IPS-NIHi7 (cell line): ENCODE measurements at regions not wholly inside any gene's neighbourhood (a gene's known extent, or its start where the extent isn't known, plus 50 kb on each side); places are given as distances from the start of the nearest gene placed in this dataset.
A peak's percentile ranks its signal among the peaks of the same experiment; 100 is the strongest.

ENCODE experiments used
- DNase-seq: peaks from one replicate; pipeline ENCODE4 v3.0.0; 2012; ENCODE audit warnings: mixed read lengths; ENCODE audit errors: extremely low spot score

DNA sequence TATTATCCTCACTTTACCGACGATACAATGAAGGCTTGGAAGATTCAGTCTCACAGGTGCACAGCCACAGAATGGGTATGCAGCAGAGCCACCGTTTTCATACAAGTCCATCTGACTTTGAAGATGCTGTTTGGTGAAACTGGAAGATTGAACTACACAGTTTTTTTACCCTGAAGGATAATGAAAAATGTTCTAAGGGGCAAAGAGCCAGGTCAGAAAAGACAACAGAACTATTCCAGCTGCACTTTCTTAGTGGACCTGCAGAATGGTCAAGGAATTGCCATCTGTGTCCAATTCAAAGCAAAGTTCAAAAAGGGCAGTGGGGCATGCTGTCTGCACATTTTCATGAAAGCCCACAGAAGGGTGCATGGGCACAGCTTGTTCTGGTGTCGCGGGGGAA lies 127.6 kb upstream of the PDZRN3 start:
- no peak for DNase-seq

DNA sequence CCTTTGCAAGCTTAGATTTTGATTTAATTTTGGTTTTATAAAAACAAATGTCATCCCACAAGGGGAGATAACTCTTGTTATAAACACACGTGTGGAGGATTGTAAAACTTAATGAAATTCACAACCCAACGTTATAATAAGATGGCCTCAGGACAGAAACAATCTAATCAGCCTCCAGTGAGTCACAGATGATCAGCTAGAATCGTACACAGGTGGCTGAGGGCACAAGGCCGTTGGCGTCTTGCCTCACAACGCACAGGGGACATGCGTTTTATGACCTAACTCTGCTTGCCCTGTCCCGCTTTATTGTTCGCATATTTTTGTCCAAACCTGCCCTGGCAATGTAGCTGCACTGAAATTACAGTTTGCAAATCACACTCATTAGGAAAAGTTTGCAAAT lies 121.9 kb upstream of the PDZRN3 start:
- DNase-seq = no peak

DNA sequence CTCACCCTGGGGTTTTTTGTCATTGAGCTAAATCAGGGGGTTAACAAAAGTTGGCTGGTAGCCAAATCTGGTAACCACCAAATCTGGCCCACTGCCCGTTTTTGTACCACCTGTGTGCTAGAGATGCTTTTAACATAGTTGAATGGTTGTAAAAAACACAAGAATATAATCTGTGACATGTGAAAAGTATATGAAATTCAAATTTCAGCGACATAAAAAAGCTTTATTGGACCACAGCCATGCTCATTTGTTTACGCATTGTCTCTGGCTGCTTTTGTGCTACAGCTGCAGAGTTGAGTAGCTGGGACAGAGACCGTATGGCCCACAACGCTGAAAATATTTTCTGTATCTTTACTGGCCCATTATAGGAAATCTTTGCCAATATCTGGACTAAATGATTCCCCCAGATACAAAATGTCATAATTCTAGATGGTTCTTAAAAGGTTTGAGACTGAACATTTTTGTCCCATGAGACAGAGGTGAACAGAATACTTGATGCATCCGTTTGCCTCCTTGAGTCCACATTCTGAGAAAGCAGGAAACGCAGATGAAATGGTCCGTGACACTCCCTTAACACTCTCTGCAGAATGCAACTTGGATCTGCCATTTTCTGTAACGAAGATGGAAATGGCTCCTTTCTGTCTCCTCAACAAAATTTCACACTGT lies 120.9 kb upstream of the PDZRN3 start:
- DNase-seq = no peak

DNA sequence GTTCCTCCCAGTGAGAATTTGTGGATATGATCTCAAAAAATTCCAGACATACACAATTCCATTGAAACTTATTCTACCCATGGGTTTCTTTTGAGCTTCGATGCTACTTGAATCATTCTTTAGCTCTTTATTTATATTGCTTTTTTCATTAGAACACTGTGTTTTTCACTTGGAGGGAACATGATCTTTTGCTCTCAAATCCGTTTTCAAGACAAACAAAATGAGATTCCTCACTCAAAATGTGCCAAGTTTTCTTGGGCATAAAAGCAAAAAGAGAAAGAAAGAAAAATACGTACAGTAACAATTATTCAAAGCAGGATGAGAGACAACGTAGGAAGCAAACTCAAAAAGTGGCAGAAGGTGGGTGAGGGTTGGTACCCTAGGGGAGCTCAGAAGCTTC lies 118.8 kb upstream of the PDZRN3 start:
- DNase-seq = no peak

DNA sequence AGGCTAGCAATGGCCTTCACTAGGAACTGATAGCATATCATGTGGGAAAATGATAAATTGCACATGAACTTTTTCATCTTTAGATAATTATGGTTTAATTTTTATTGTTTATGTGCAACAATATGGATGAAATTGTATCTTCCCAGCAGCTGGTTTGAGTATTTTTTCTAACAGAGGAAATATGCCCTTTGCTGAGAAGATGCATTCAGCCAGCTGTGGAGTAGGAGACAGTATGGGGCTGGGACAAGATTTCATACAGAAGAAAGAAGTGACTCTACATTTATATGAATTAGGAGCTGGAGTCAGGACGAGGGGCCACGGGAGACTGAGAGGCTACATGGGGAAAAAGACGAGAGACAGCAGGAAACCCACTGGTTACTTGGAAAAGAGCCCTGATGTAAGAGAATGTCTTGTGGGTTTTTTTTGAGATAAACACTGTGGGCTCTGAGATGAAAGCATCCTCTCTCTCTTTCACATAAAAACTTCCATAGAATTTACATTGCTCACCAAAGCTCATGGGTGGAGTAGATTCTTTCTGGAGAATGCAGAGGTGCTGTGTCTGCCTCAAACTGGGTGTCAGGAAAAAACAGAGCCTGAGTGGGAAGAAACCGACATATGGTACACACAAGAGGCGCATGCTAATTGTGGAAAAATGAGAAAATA lies 115.2 kb upstream of the PDZRN3 start:
- no peak for DNase-seq

DNA sequence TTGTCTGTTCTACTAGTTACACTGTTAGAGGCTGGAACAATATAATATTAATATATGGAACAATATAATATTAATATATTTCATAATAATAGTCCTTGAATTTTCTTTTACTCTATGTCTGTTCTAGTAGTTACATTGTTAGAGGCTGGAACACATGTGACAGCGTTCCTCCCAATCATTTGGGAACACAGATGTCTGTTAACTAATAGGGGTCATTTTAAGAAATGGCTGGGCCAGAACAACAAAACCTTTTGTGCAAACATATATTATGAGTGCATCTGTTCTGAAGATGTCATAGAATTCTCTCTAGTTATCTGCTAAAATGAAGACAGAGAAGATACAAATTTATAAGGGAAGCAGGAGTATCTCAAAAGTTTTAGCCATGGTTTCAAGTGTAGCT lies 114.0 kb upstream of the PDZRN3 start:
- no peak for DNase-seq

DNA sequence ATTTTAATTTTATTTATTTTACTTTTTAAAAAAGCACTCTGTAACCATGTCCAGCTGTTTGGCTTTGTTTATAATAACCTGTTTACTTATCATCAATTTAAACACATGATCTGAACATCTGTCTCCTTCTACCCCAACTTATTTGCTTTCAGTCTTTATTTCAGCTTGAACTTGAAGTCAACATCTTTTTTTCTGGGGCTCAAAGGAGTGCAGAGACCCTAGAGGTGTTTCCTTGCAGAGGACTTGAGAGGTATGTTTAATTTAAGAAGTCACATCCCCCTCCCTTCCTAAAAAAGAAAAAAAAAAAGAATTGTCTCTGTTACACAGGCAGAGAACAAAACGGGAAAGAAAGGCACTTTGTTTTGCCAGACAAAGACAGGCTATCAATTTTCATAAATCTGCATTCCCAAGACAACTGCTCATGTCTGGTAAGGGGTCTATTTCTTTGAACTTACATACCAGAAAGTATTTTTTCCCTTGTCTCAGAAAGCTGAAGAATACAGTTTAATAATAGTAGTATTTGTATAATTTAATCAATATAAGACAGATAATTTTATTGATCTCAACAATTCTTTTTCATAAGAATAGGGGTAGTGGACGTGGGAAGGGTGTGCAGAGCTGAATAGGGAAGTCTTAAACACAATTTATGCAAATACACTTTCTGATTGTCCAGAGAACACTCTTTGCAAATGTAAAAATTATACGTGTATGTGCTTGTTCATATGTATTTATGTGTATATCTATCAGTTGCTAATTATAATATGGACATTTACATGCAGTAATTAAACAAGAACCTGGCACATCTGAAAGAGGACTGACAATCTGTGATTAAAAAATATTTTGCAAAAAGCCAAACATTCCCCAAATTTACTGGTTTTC lies 109.7 kb upstream of the PDZRN3 start:
- no peak for DNase-seq

DNA sequence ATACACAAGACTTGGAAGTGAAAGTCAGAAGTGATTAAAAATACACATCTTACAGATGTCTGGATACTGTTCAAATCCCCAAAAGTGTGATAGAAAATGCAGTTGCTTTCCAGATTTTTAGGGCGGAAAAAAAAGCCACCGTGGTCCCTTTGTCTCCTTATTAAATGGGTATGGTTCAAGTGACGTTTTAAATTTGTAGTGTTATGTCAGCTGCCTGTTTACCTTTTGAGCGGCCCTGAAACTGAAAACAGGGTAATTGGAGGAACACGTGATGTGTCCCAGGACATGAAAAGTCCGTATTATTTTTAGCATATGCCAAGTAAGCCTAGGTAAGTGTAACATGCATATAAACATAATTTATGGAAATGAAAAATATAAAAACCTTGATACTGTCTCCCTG lies 109.0 kb upstream of the PDZRN3 start:
- no peak for DNase-seq

DNA sequence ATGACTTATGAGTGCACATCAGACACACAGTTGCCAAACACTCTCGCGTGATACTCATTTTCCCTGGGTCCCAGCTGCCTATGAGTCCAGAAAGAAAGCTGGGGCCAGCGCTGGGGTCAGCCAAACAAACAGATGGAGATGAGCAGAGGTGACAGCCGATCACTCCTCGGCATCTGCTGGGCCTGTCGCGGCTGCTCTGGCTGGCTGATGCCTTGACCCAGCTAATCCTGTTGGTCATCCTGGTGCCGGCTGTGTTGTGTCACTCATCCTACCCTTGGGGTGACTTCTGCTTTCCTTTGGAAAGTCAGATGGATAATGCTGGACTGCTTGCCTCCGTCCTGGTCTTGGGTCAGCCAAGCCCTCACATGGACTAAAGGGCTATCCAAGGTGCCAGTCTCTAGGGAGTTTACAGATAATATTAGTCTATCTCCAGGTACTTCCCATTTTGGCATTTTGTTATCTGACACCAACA lies 105.3 kb upstream of the PDZRN3 start:
- DNase-seq = no peak

DNA sequence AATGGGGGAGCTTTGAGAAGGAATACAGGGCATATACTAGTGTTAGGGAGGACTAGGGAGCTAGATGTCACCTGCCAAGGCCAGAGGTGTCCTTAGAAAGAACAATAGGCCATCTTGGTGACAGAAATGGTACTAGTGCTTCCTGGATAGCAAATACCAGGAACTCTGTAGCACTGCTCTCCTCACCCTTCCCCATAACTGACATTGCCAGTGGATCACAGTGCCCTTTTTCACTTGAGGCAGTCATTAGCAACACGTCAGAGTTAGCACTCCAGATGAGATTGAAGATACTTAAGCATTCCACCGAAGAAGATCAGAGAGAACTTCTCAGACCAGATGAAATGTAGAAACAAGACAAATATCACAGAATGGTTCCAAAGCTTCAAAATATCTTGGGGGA lies 103.1 kb upstream of the PDZRN3 start:
- no peak for DNase-seq

DNA sequence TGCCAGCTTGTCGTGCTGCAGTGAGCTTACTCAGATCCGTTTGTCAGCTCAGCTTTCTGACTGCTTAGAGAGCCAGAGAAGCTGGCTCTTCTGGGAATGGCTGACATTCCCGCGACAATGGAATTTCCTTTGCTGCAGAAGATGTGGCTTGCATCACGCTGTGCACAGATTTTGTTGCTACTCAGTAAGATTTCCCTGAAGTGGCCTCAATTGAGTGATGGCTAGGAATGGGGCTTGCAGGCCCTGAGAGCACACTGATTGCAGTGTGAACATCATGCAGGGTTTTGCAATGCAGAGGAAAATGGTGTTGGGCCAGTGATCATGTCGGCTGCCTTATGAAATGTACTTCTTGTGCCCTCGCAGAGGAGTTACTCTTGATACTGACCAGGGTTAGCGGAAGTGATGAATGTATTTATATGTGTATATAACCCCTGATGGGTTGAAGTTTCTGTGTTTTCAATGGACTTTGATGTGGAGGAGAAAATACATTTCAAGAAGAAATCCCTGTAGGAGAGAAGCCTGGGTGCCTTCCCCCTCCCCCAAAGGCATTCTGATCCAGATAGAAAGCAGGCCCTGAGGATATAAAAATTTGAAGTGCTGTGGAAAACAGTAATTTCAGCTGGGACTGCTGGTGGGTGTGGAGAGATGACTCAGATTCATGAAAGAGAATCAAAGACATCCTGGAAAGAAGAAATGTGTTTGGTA lies 102.5 kb upstream of the PDZRN3 start:
- DNase-seq = peak; percentile 34

DNA sequence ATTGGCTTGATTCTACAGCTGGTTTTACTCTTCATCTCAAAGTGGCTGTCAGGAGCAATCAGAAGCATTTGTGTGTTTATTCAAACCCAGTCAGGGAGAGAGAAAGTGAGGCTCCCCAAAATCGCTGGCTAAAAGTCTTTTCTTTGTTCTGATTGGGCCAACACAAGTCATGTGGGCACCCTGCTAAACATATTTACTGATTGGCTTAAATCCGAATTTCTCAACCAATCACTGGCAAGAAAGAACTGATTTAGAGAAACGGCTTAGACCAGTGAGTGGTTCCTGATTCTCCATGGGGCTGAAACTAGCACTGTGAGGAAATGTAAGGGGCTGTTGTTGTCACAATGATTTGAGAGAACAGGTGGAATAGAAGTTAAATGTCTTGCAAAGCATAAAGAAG lies 98.9 kb upstream of the PDZRN3 start:
- no peak for DNase-seq

DNA sequence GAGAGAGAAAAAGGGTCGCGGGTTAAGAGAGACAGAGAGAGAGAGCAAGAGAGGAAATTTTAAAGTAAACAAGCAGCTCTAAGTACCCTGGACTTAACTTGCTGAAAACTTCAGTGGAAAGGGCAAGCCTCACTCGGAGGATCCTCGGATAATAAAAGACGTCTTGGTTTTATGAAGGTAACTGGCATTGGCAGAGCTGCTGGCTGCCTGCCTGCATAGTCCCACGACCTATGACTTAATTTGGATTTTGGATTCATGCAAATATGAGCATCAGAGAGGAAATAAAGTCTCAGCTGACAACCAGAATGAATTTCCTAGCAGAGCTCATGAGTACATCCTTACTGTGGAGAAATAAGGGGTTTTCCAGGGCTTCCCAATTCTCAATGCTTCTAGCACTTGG lies 95.1 kb upstream of the PDZRN3 start:
- DNase-seq = no peak

DNA sequence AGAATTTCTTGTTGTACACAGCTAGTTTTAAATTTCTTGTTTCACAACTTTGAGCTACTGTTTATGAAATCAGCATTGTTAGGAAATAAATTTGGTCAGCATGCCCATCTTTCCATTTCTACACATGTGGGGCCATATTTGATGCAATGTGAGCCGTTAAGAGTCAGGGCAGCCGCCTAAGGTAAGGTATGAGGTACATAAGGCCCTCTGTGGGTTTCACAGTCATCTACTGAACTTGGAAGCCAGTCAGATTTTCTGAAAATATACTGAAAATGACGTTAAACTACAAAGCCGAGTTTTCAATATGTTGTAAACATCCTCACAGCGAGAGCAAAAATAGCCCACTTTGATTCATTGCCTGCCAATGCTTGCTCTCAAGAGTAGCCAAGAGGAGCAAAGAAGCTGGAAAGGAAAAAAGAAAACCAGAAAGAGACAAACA lies 94.7 kb upstream of the PDZRN3 start:
- no peak for DNase-seq

DNA sequence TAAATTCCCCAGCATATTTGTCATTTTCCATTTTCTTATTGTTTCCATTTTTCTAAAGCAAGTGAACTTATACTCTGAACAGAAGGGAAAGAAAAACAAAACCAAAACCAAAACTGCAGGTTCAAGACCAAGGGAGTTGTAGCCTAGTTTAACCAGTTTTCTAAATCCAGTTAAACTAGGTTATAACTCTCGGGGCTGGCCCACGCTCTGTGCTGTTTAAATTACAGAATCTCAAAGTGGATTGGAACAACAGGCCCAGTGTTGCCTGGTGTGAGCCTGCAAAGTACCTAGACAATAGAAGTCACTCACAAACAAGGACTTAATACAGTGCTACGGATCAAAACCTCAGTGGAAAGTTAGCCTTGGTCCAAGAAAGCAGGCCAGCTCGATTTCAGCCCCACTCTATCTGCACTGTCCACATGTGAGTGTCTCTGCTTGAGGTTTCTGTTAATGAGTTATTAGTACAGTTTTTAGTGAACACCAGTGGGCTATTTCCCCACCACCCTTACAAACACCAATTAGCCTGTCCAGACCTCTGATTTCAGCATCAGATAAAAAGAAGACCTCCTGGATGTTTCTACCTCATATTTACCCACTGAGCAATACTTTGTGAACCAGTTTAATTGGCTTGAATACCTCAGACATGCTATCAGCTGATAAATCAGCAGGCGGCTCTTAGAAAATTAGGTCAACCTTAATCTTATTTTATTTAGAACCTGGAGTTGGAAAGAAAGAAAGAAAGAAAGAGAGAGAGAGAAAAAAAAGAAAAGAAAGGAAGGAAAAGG lies 93.8 kb upstream of the PDZRN3 start:
- DNase-seq = no peak

DNA sequence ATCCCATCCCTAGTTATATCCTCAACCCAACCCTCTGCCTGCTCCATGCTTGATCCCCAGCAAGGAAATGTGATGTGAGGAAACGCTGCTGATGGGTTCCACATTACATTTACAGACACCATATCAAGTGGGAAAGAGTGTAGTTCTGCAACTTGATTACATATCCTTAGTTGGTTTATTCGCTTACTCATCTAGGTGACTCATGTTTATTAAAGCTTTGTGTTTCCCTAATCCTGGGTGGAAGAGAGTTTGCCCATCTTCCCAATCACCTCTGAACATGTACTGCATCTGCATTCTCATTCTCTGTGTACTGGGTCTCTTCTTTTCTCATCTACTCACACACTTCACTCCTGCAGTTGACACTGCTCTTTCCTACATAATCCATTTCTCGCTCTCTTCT lies 91.7 kb upstream of the PDZRN3 start:
- DNase-seq = no peak

DNA sequence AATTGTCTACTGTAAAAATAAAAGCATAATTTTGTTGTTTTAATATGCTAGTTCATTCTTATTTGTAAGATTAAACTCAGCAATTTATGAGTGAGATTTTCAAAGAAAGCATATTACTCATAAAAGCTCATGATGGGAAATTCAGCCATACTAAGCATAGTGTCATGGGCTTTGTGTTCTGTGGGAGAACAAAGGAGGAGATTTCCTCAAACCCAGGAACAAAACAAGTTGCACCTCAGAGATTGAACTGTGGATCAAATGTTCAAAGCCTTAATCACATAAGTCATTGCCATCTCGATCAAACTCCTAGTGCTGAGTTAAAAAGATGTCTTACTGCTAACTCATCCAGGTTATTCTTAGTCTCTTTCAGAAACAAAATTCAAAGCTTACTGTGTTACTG lies 85.6 kb upstream of the PDZRN3 start:
- DNase-seq = no peak

DNA sequence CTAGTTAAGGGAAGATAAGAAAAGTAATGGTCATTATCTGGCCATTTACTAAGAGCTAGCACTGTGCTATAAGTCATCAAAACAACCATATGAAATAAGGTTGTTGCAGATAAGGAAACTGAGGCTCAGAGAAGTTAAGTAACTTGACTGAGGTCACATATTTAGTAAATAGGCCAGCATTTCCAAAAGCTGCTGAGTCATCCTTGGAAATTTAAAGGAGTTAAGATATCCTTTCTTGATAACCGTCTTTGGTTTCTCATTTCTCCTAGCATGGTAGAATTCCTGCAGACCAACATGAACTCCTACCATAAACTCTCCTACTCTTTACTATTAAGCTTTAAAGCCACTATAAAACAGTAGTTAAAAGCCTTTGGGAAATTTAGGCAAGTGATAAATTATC lies 85.0 kb upstream of the PDZRN3 start:
- DNase-seq = no peak

DNA sequence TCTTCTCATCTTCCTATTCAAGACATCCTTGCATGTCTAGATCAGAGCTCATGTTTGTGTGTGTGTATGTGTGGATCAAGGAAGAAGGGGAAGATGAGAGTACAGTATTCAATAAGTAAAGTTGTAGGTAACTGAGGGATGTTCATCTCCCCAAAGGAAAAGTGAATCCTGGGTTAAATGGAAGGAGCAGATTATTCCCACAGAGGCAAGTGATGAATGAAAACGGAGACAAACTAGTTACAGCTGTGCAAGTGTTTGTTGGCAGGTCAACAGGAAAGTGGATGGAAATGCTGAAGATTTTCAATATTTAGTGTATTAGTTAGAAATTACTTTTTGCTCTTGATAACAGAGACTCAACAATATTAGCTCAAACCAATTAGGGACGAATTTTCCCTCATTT lies 84.2 kb upstream of the PDZRN3 start:
- DNase-seq = no peak

DNA sequence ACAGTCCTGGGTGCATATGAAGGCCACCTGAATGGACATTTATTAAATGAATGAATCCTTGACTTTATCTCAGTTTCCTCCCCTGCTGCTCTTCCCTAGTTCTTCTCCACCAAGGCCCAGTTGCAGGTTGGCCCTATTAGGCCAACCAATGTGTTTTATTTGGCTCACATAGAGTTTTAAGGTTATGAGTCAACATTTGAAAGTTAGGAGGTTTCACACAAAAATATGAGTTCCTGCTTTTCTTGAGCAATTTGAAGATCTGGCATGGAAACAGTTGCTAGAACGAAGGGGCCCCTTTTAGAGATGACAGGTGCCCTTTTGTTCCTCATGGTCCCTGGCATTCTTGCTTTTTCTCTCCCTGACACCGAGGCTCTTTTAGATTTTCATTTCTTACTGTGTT lies 83.0 kb upstream of the PDZRN3 start:
- DNase-seq = no peak

DNA sequence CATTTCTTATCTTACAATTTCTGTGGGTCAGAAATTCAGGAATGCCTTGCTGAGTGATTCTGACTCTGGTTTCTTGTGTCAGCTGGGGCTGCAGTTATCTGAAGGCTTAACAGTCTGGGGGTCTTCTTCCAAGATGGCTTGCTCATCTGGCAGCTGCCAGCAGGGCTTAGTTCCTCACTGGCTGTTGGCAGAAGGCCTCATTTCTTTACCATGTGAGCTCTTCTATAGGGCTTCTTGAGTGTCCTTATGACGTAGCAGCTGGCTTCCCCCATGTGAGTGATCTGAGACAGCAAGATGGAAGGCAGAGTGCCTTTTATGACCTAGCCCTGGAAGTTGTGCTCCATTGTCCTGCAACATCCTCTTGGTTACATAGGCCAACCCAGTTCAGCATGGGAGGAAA lies 82.0 kb upstream of the PDZRN3 start:
- no peak for DNase-seq
